ENCODE measurements at regions not wholly inside any gene's neighbourhood (a gene's known extent, or its start where the extent isn't known, plus 50 kb on each side); places are given as distances from the start of the nearest gene placed in this dataset.

DNA sequence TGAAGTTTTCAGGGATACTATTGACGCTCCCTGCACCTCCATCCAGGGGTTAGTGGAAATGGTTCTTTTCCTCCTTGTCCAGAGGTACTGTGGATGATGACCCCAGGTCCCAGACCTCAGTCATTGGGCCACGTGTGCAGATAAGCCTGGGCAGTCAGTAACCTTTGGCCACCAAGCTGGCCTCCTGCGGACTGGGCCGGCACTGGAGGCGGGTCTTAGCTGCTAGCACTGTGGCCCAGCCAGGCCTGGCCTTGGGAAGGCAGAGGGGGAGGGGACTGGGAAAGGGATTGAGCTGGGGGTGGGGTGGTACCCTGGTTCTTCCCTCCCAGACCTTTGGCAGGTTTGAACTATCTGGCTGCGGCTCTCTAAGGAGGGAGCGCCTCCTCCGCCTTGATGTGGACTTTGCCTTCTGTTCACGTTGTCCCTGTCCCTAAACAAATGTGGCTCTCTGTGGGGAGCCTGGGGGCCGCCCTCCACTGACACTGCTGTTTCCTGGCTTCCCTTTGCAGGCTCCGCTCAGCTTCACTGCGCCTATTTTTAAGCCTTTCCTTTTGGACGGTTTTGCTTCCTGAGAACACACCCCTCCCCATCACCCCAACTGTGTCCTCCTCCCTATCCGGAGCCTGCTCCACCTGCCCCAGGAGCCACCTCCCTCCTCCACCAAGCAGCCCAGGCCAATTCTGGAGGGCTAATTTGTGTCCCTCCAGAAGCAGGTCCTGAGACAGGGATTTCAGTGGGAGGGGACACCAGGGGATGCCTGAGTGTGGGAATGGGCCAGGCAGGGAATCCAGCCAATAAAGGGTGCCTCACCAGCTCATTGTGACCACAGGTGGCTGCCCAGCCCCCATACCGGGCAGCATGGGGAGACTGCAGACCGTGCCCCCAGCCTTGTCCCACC is 251.9 kb downstream of the SEC14L1 start (continued):
- TF ChIP-seq, protein P1, sequence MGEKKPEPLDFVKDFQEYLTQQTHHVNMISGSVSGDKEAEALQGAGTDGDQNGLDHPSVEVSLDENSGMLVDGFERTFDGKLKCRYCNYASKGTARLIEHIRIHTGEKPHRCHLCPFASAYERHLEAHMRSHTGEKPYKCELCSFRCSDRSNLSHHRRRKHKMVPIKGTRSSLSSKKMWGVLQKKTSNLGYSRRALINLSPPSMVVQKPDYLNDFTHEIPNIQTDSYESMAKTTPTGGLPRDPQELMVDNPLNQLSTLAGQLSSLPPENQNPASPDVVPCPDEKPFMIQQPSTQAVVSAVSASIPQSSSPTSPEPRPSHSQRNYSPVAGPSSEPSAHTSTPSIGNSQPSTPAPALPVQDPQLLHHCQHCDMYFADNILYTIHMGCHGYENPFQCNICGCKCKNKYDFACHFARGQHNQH (CRISPR knock-in tag; IDR thresholded peaks at IDR 0.05) = peak; percentile 79
- TF ChIP-seq, protein P2, sequence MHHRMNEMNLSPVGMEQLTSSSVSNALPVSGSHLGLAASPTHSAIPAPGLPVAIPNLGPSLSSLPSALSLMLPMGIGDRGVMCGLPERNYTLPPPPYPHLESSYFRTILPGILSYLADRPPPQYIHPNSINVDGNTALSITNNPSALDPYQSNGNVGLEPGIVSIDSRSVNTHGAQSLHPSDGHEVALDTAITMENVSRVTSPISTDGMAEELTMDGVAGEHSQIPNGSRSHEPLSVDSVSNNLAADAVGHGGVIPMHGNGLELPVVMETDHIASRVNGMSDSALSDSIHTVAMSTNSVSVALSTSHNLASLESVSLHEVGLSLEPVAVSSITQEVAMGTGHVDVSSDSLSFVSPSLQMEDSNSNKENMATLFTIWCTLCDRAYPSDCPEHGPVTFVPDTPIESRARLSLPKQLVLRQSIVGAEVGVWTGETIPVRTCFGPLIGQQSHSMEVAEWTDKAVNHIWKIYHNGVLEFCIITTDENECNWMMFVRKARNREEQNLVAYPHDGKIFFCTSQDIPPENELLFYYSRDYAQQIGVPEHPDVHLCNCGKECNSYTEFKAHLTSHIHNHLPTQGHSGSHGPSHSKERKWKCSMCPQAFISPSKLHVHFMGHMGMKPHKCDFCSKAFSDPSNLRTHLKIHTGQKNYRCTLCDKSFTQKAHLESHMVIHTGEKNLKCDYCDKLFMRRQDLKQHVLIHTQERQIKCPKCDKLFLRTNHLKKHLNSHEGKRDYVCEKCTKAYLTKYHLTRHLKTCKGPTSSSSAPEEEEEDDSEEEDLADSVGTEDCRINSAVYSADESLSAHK (CRISPR knock-in tag; IDR thresholded peaks at IDR 0.05; ENCODE audit: borderline replicate concordance) = no peak
- TF ChIP-seq, protein P3, sequence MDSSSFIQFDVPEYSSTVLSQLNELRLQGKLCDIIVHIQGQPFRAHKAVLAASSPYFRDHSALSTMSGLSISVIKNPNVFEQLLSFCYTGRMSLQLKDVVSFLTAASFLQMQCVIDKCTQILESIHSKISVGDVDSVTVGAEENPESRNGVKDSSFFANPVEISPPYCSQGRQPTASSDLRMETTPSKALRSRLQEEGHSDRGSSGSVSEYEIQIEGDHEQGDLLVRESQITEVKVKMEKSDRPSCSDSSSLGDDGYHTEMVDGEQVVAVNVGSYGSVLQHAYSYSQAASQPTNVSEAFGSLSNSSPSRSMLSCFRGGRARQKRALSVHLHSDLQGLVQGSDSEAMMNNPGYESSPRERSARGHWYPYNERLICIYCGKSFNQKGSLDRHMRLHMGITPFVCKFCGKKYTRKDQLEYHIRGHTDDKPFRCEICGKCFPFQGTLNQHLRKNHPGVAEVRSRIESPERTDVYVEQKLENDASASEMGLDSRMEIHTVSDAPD (CRISPR knock-in tag; IDR thresholded peaks at IDR 0.05) = peak; percentile 97
- TF ChIP-seq TAF1 (CRISPR knock-in tag; IDR thresholded peaks at IDR 0.05) (no peak), U2AF1 (optimal IDR thresholded peaks at IDR 0.05; ENCODE audit: low read depth, low read length) (peak; percentile 45), ZNF160 (CRISPR knock-in tag; IDR thresholded peaks at IDR 0.05) (peak; percentile 14; the same call in 1 of the 2 replicates), HNRNPLL (IDR thresholded peaks at IDR 0.05; ENCODE audit: low read depth, low read length, poor library complexity, severe bottlenecking) (peak; percentile 43), TP53 (CRISPR knock-in tag; conservative IDR thresholded peaks at IDR 0.05) (no peak), ZNF3 (CRISPR knock-in tag; IDR thresholded peaks at IDR 0.05) (no peak), NFKB2 (CRISPR knock-in tag; IDR thresholded peaks at IDR 0.05; ENCODE audit: borderline replicate concordance) (peak; percentile 49; the same call in 1 of the 2 replicates)
- TF ChIP-seq, protein P4, sequence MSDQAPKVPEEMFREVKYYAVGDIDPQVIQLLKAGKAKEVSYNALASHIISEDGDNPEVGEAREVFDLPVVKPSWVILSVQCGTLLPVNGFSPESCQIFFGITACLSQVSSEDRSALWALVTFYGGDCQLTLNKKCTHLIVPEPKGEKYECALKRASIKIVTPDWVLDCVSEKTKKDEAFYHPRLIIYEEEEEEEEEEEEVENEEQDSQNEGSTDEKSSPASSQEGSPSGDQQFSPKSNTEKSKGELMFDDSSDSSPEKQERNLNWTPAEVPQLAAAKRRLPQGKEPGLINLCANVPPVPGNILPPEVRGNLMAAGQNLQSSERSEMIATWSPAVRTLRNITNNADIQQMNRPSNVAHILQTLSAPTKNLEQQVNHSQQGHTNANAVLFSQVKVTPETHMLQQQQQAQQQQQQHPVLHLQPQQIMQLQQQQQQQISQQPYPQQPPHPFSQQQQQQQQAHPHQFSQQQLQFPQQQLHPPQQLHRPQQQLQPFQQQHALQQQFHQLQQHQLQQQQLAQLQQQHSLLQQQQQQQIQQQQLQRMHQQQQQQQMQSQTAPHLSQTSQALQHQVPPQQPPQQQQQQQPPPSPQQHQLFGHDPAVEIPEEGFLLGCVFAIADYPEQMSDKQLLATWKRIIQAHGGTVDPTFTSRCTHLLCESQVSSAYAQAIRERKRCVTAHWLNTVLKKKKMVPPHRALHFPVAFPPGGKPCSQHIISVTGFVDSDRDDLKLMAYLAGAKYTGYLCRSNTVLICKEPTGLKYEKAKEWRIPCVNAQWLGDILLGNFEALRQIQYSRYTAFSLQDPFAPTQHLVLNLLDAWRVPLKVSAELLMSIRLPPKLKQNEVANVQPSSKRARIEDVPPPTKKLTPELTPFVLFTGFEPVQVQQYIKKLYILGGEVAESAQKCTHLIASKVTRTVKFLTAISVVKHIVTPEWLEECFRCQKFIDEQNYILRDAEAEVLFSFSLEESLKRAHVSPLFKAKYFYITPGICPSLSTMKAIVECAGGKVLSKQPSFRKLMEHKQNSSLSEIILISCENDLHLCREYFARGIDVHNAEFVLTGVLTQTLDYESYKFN (CRISPR knock-in tag; conservative IDR thresholded peaks at IDR 0.05) = peak; percentile 99
- TF ChIP-seq, protein P5, sequence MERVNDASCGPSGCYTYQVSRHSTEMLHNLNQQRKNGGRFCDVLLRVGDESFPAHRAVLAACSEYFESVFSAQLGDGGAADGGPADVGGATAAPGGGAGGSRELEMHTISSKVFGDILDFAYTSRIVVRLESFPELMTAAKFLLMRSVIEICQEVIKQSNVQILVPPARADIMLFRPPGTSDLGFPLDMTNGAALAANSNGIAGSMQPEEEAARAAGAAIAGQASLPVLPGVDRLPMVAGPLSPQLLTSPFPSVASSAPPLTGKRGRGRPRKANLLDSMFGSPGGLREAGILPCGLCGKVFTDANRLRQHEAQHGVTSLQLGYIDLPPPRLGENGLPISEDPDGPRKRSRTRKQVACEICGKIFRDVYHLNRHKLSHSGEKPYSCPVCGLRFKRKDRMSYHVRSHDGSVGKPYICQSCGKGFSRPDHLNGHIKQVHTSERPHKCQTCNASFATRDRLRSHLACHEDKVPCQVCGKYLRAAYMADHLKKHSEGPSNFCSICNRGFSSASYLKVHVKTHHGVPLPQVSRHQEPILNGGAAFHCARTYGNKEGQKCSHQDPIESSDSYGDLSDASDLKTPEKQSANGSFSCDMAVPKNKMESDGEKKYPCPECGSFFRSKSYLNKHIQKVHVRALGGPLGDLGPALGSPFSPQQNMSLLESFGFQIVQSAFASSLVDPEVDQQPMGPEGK (CRISPR knock-in tag; IDR thresholded peaks at IDR 0.05) = peak; percentile 99
- TF ChIP-seq, protein P6, sequence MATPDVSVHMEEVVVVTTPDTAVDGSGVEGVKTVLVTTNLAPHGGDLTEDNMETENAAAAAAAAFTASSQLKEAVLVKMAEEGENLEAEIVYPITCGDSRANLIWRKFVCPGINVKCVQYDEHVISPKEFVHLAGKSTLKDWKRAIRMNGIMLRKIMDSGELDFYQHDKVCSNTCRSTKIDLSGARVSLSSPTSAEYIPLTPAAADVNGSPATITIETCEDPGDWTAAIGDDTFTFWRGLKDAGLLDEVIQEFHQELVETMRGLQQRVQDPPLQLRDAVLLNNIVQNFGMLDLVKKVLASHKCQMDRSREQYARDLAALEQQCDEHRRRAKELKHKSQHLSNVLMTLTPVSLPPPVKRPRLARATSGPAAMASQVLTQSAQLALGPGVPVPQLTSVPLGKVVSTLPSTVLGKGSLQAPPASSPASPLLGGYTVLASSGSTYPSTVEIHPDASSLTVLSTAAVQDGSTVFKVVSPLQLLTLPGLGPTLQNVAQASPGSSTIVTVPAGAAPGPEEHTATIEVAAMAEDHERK (CRISPR knock-in tag; IDR thresholded peaks at IDR 0.05; ENCODE audit: low read depth) = no peak

Data from HepG2 (cell line).